Fibroblast of mammary gland (primary cell): ENCODE measurements at regions not wholly inside any gene's neighbourhood (a gene's known extent, or its start where the extent isn't known, plus 50 kb on each side); places are given as distances from the start of the nearest gene placed in this dataset.

ENCODE experiments used
- DNase-seq: peaks from one replicate; pipeline ENCODE4 v3.0.0-alpha.2; 2010; ENCODE audit warnings: low read depth
- H3K4me3 ChIP-seq: 2 replicates; pipeline ENCODE4 v1.5.1; 2011; ENCODE audit warnings: low read depth, mild to moderate bottlenecking, low read length, moderate library complexity; ENCODE audit not compliant: control insufficient read depth
- CTCF ChIP-seq: conservative IDR thresholded peaks from 2 replicates; pipeline ENCODE4 v1.5.1; 2011; ENCODE audit warnings: low read depth, low read length, inconsistent platforms; ENCODE audit not compliant: control insufficient read depth, insufficient read depth

GRCh38 chr3:59257506-59257905, 207.7 kb upstream of the CFAP20DC start:
- H3K4me3 ChIP-seq, result no peak overlapping the region
- no peak for DNase-seq
- TF ChIP-seq CTCF, result no peak

GRCh38 chr3:59256230-59256629, 206.4 kb upstream of the CFAP20DC start:
- no peak for TF ChIP-seq CTCF
- no peak overlapping the region for H3K4me3 ChIP-seq
- DNase-seq, result peak; percentile 26

- TF ChIP-seq CTCF, result no peak
- no peak for DNase-seq
- H3K4me3 ChIP-seq, result no peak overlapping the region
Observed at GRCh38 chr3:59254976-59255375, 205.2 kb upstream of the CFAP20DC start.

GRCh38 chr3:59254433-59254832, 204.6 kb upstream of the CFAP20DC start:
- no peak for DNase-seq
- H3K4me3 ChIP-seq, result no peak overlapping the region
- no peak for TF ChIP-seq CTCF

GRCh38 chr3:59253523-59253922, 203.7 kb upstream of the CFAP20DC start:
- H3K4me3 ChIP-seq, result no peak overlapping the region
- no peak for DNase-seq
- no peak for TF ChIP-seq CTCF

- no peak overlapping the region for H3K4me3 ChIP-seq
- TF ChIP-seq CTCF, result no peak
- no peak for DNase-seq
Observed at GRCh38 chr3:59251869-59252268, 202.0 kb upstream of the CFAP20DC start.

- no peak overlapping the region for H3K4me3 ChIP-seq
- no peak for TF ChIP-seq CTCF
- DNase-seq, result no peak
Observed at GRCh38 chr3:59250600-59250999, 200.8 kb upstream of the CFAP20DC start.
